Body of pancreas (tissue), 4 donors: ENCODE measurements at regions not wholly inside any gene's neighbourhood (a gene's known extent, or its start where the extent isn't known, plus 50 kb on each side); places are given as distances from the start of the nearest gene placed in this dataset.

ENCODE experiments used
- ATAC-seq: fragments of 150-250 bp; one replicate; pipeline ENCODE4 v1.9.1; 2016
- DNase-seq, 4 donors: peaks; one replicate each; pipeline ENCODE4 v3.0.0-alpha.2; 2019
- H3K27ac ChIP-seq, 4 donors: fragments of 200-600 bp; sonication (generic); 1 replicate in 3 of 4; 2 replicates in 1 of 4; pipeline versions ENCODE4 v1.5.1 to v1.6.1; 2016 to 2019; ENCODE audit warnings: mild to moderate bottlenecking in 1 of 4, mixed read lengths in 1 of 4, moderate library complexity in 1 of 4
- H3K27me3 ChIP-seq, 2 donors: fragments of 200-600 bp; sonication (generic); one replicate each; pipeline ENCODE4 v1.6.0; 2016; ENCODE audit warnings: mild to moderate bottlenecking in 1 of 2
- H3K36me3 ChIP-seq, 2 donors: fragments of 200-600 bp; sonication (generic); replicated peaks in 1 of 2; 2 replicates each; pipeline ENCODE4 v1.5.1; 2016; ENCODE audit warnings: low read depth in 2 of 2; ENCODE audit not compliant: insufficient read depth in 1 of 2
- H3K4me1 ChIP-seq: fragments of 200-600 bp; sonication (generic); one replicate; pipeline ENCODE4 v1.6.0; 2016
- H3K4me3 ChIP-seq, 2 donors: fragments of 200-600 bp; sonication (generic); 1 replicate in 1 of 2; 2 replicates in 1 of 2; pipeline ENCODE4 v1.5.1; 2016 to 2019
- H3K9me3 ChIP-seq, 3 donors: fragments of 200-600 bp; sonication (generic); 1 replicate in 2 of 3; 2 replicates in 1 of 3; pipeline ENCODE4 v1.5.1; 2016
- CTCF ChIP-seq, 7 experiments: fragments of 450-650 bp in 4 of 7; fragments of 200-600 bp in 3 of 7; sonication (generic) in 3 of 7; IDR thresholded peaks; one replicate each; pipeline ENCODE4 v1.5.1; 2016 to 2019; ENCODE audit warnings: antibody characterized with exemption in 7 of 7
- POLR2A ChIP-seq, 3 donors: fragments of 450-650 bp; IDR thresholded peaks; one replicate each; pipeline ENCODE4 v1.6.1; 2016; ENCODE audit warnings: antibody characterized with exemption in 3 of 3, mild to moderate bottlenecking in 2 of 3
- WGBS, 2 donors: methylation state at CpG; one replicate each; pipeline ENCODE4 v1.1.5; 2017; 5-methylcytosine and 5-hydroxymethylcytosine counted together
- intact Hi-C: fragments of 100-400 bp; cut with DNase I; formaldehyde crosslinking; loops from one replicate; pipeline ENCODE4 v1.15.1; 2023

- intact Hi-C loops = no loop called here
- no peaks in the 10 kb centered on the region for H3K27me3 ChIP-seq
- ATAC-seq = no peak
- H3K36me3 ChIP-seq = no peaks in the 10 kb centered on the region
- no peak for DNase-seq
- no peak overlapping the region for H3K4me3 ChIP-seq
- no peak overlapping the region for H3K27ac ChIP-seq
- TF ChIP-seq CTCF (IDR thresholded peaks at IDR 0.05) (no peak), POLR2A (IDR thresholded peaks at IDR 0.05) (no peak)
- H3K4me1 ChIP-seq = no peaks in the 10 kb centered on the region
- H3K9me3 ChIP-seq = no peaks in the 10 kb centered on the region
- WGBS, 2 donors = 51 to 59% methylated on average over 4 of the region's 4 CpGs
Observed at GRCh38 chr20:60204601-60205000, 246.4 kb downstream of the CDH26 start.

DNA sequence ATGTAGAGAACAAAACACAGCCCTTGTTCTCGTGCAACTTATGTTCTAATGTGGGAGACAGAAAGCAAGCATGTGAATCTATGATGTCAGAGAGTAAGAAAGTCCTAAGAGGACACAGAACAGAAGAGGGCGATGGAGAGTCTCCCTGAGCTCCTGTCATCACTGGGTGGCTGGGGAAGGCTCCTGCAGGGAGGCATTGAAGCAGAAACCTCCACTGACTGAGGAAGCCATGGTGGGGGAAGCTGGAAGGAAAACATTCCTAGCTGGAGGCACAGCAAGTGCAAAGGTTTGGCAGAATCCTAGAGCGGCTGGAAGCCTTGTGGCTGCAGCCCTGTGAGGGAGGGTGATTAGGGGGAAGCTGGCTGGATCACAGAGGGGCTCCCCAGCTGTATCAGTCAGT, 248.0 kb downstream of the CDH26 start:
- Histone ChIP-seq H3K4me1 (no peaks in the 10 kb centered on the region), H3K9me3 (no peaks in the 10 kb centered on the region), H3K27ac (no peak overlapping the region), H3K27me3 (no peaks in the 10 kb centered on the region), H3K4me3 (no peak overlapping the region), H3K36me3 (no peaks in the 10 kb centered on the region)
- ATAC-seq (no peak), DNase-seq (no peak)
- TF ChIP-seq CTCF (IDR thresholded peaks at IDR 0.05) (peak in 1 of 7 experiments; percentile 3), POLR2A (IDR thresholded peaks at IDR 0.05) (no peak)
- intact Hi-C loops = no loop called here
- WGBS, 2 donors = 39 to 40% methylated on average over 3 of the region's 3 CpGs

- 33 to 48% methylated on average over 4 of the region's 4 CpGs for WGBS, 2 donors
- intact Hi-C loops = no loop called here
- no peak for DNase-seq
Observed at GRCh38 chr20:60209048-60209447, 250.8 kb downstream of the CDH26 start.

GRCh38 chr20:60210779-60211617, 252.8 kb downstream of the CDH26 start:
- no peaks in the 10 kb centered on the region for H3K9me3 ChIP-seq
- H3K4me1 ChIP-seq = no peaks in the 10 kb centered on the region
- H3K27me3 ChIP-seq = no peaks in the 10 kb centered on the region
- 30% methylated on average over 25 of the region's 25 CpGs for WGBS, 2 donors
- ATAC-seq (no peak), DNase-seq (peak; percentile 48 to 65 (median 58))
- intact Hi-C loops = no loop called here
- H3K4me3 ChIP-seq = no peak overlapping the region
- no peak overlapping the region for H3K27ac ChIP-seq
- TF ChIP-seq CTCF (IDR thresholded peaks at IDR 0.05) (peak; percentile 69 to 85 (median 82)), POLR2A (IDR thresholded peaks at IDR 0.05) (no peak)
- no peaks in the 10 kb centered on the region for H3K36me3 ChIP-seq

More at GRCh38 chr20:60209048-60209447, 250.8 kb downstream of the CDH26 start:
- H3K27me3 ChIP-seq = no peaks in the 10 kb centered on the region
- TF ChIP-seq POLR2A (IDR thresholded peaks at IDR 0.05) (no peak), CTCF (IDR thresholded peaks at IDR 0.05) (no peak)
- no peak overlapping the region for H3K27ac ChIP-seq
- H3K4me1 ChIP-seq = no peaks in the 10 kb centered on the region
- no peak for ATAC-seq
- no peak overlapping the region for H3K4me3 ChIP-seq
- no peaks in the 10 kb centered on the region for H3K36me3 ChIP-seq
- no peaks in the 10 kb centered on the region for H3K9me3 ChIP-seq
